GM18502 (cell line): ENCODE measurements at regions not wholly inside any gene's neighbourhood (a gene's known extent, or its start where the extent isn't known, plus 50 kb on each side); places are given as distances from the start of the nearest gene placed in this dataset.
"Not testable (repeated sequence)": the region's sequence is repeated elsewhere in the genome, so short reads cannot be mapped to it uniquely, and the experiment has no call there.

Source experiments
- ATAC-seq: cut with Tn5 transposase; IDR thresholded peaks from one replicate; pipeline ENCODE4 v1.9.1; 2021; ENCODE audit warnings: mild to moderate bottlenecking; ENCODE audit not compliant: unreplicated experiment, poor library complexity

GRCh38 chr9:129309041-129309430 lies 131.0 kb upstream of the IER5L start:
- ATAC-seq = no peak

- no peak for ATAC-seq
Observed at GRCh38 chr9:129307227-129307970, 129.3 kb upstream of the IER5L start.

DNA sequence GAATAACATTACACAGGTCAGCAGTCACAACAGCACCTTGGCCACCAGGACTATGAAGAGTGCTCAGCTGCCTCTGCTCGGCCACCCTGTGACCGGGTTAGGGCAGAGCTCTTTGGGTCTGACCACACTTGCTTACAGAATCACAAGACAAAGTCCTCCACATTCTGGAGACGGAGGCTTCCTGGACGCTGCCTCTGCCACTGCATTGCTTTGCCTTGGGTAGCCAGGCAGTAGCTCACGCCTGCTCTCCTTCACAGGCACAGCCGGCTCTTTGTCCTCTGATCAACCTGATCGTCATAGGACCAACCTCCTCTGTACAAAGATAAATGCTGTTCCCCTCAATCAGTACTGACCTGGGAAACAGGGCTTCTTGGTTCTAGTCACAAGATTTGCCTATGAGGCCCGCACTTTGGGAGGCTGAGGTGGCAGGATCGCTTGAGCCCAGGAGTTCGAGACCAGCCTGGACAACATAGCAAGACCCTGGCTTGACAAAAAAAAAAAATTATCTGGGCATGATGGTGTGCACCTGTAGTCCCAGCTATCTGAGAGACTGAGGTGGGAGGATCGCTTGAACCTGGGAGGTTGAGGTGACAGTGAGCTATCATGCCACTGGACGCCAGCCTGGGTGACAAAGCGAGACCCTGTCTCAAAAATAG lies 128.4 kb upstream of the IER5L start:
- ATAC-seq = no peak

DNA sequence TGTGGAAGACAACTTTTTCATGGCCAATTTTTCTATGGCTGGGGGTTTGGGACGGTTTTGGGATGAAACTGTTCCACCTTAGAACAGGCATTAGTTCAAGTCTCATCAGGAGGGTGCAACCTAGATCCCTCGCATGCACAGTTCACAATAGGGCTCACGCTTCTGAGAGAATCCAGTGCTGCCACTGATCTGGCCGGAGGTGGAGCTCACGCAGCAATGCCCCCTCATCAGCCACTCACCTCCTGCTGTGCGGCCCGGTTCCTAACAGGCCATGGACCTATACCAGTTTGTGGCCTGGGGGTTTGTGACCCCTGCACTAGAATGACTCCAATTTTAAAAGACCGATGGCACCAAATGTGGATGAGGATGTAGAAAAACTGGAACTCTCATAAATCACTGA lies 127.2 kb upstream of the IER5L start:
- ATAC-seq = no peak

- ATAC-seq = no peak
Observed at GRCh38 chr9:129301941-129302340, 123.9 kb upstream of the IER5L start.

DNA sequence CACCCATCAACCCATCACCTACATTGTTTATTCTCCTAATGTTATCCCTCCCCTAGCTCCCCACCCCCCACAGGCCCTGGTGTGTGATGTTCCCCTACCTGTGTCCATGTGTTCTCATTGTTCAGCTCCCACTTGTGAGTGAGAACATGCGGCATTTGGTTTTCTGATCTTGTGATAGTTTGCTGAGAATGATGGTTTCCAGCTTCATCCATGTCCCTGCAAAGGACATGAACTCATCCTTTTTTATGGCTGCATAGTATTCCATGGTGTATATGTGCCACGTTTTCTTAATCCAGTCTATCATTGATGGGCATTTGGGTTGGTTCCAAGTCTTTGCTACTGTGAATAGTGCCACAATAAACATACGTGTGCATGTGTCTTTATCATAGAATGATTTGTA lies 118.1 kb upstream of the IER5L start:
- not testable (repeated sequence) for ATAC-seq

DNA sequence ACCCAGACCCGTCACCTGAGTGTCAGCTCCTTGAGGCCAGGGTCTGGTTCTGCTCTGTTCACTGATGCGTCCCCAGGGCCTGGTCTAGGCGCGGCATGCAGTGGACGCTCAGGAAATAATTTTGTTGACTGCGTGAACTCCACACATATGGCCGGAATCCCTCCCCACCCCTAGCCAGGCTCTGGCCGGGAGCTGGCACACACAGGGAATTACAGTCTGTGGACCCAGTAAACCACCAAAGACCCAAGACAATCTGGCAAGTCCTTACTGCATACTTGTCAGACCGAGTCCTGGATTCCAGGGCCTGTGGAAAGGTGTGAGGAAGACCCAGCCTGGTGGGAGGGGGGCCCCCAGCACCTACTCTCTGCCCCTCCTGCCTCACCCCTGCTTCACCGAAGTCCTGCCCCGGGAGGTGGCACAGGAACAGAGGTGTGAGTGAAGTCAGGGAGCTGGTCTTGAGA lies 113.0 kb upstream of the IER5L start:
- ATAC-seq = no peak

DNA sequence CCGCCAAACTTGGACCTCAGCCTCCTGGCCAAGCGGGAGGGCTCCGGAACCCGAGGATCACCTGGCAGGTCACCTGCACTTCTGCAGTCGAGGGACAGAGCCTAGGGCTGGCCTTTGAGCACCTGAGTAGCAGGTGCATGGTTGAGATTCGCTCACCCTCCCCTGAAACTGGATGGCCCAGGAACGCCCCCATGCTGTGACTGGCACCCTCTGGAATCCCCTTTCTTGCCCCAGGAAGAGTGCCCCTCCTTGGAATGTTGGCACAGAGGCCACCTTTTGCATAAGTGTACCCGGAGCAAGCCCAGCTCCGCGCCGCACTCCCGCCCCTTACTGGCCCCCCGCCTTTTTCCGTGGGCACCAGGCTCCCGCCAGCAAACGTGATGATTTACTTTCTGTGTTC lies 112.5 kb upstream of the IER5L start:
- no peak for ATAC-seq

- ATAC-seq = no peak
Observed at GRCh38 chr9:129289883-129290282, 111.8 kb upstream of the IER5L start.

DNA sequence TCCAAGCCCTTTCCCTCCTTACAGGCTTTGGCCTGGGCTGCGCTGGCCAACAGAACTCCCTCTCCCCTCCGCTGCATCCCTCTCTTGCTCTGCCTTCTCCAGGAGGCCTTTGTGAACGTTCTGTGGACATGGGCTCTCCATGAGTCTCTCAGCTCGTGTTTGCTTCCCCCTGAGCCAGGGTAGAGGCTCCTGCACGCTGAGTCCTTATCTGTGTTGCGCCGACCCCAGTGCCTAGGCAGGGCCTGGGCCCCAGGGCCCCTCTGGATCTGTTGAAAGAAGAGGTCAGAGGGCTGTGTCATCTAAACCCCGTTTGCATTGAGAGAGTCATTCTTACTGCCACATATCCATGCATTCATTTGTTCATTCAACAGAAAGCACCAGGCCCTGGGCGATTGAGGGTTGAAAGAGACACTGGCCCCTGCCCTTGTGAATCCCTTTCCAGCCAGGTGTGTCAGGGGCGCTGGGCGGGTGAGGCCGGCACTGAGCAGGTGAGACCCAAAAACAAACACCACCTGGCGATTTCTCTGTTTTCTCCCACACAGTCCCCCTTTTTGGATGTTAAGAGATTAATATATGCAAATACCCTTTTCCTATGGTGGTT lies 111.2 kb upstream of the IER5L start:
- no peak for ATAC-seq

GRCh38 chr9:129287619-129288305 lies 109.7 kb upstream of the IER5L start:
- ATAC-seq = no peak

DNA sequence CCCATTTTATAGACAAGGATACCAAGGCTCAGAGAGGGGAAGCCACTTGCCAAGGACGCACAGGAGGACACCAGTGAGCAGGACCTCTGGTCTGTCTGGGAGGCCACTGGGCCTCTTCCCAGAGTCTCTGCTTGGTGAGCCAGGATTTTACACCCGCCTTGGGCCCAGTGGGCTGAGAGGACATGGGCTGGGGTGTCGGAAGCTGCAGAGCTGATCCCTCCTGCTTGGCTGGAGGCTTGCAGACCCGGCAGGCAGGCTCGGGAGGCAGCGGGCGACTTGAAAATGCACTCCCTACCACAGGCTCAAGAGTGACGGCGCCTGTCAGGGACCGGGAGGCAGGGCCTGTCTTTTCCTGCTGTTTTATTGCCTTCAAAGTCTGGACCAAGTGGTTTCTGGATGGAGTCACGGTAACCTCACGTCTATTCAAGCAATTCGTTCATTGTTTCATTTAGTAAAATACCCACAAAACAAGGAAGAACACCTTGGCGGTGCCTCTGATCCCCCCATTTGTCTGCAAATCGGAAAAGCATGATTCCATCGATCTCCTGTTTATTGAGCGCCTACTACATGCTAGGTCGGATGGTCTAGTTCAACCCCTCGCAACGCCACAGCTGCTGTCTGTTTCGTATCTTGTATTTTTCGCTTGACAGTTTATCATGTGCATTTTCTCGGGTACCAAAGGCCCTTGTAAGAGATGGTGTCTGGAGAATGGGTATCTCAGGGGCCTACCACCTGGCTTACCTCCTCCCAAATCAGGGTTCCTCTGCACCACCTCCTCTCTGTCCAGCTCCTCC lies 108.1 kb upstream of the IER5L start:
- no peak for ATAC-seq

- ATAC-seq = no peak
Observed at GRCh38 chr9:129285382-129285781, 107.3 kb upstream of the IER5L start.

- no peak for ATAC-seq
Observed at GRCh38 chr9:129284607-129285291, 106.7 kb upstream of the IER5L start.

DNA sequence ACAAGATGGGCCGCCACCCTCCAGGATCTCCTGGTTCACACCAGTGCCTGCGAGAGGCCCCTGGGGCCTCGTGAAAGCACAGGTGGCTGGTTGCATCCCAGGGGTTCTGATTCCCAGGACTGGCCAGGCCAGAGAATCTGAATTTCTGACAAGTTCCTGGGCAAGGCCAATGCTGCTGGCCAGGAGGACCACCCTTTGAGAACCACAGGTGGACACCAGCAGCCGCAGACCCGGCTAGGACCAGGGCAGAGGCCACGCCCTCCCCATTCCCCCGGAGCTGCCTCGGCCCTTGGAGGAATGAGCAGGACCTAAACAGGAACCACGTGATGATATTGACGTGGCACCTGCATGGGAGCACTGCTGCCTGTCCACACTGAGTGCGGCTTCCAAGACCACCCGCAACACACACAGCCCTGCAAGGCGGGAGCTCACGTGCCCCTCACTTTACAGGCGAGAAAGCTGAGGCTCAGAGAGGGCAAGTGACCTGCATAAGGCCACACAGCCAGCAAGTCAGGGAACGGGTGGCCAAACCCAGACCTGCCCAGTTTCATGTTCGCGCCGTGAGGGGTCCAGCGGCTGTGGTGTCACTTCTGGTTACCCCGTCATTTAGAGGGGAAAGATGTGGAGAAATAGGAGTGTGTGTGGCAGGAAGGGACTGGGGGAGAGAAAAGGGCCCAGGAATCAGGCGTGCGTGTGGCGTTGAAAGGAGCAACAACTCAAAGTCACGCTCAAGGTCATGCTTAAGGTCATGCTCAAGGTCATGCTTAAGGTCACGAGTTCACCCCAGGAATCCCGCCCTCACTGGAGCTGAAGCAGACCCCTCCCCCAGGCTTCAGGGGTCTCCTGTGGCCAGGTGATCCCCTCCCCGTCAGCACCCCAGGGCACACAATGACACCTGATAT lies 105.9 kb upstream of the IER5L start:
- no peak for ATAC-seq

- no peak for ATAC-seq
Observed at GRCh38 chr9:129283291-129283691, 105.2 kb upstream of the IER5L start.

GRCh38 chr9:129282731-129283211 lies 104.7 kb upstream of the IER5L start:
- no peak for ATAC-seq

DNA sequence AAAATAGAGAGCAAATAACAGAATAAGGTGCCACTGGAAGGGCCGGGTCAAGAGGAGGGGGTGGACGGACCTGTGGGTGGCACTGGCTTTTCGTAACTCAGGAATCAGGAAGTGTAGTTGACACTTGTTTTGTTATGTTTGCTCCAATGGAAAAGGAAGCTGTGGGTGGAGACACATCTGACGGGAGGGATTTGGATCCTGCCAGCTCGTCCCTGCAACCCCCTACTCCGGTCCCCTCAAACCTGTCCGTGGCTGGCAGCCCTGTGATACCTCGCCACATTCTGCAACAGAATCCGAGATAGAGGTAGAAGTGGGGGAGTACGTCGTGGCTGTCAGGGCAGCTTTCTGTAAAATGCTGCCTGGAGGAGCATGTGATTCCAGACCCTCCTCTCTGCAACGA lies 104.2 kb upstream of the IER5L start:
- ATAC-seq = no peak
